Lung microvascular endothelial cell (primary cell): ENCODE measurements at regions not wholly inside any gene's neighbourhood (a gene's known extent, or its start where the extent isn't known, plus 50 kb on each side); places are given as distances from the start of the nearest gene placed in this dataset.

Experiments used
- DNase-seq, 2 donors: peaks; one replicate each; pipeline versions ENCODE4 v3.0.0 to v3.0.0-alpha.2; 2010; ENCODE audit warnings: low read depth in 2 of 2

DNA sequence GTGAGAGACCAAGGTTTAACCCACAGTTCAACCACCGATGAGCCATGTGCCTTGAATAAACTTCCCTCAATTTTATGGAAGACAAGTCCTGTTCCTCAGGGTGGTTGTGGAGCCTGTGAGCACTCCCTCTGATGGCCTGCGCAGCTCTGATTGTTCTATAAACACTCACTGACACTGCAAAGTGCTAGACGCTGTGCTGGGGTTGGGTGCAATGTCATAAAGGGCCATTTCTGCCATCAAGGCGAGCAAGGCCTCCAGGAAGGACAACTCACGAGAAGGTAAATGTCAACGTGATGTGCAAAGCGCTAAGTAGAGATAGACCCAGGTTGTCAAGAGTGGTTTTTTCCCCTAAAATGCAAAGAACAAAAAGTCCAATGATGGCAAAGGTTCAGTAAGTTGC is 75.7 kb upstream of the SYT6 start:
- no peak for DNase-seq

DNA sequence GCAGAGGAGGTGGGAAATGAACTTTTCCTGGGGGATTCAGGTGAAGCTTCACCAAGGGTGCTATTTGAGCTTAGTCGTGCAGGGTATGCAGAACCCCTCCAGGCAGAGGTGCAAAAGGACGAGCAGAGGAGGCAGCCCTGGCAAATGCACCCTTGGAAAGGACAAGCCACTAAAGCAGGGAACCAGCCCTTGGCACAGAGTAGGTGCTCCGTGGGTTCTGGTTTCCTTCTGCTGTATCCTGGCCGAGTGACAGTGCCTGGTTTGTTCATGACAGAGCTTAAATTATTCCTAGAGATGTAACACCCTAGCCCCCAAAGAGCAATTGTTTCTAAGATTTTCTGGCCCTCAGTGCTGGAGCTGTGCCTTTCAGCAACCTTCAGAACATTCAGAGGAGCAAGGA is 73.4 kb upstream of the SYT6 start:
- no peak for DNase-seq

DNA sequence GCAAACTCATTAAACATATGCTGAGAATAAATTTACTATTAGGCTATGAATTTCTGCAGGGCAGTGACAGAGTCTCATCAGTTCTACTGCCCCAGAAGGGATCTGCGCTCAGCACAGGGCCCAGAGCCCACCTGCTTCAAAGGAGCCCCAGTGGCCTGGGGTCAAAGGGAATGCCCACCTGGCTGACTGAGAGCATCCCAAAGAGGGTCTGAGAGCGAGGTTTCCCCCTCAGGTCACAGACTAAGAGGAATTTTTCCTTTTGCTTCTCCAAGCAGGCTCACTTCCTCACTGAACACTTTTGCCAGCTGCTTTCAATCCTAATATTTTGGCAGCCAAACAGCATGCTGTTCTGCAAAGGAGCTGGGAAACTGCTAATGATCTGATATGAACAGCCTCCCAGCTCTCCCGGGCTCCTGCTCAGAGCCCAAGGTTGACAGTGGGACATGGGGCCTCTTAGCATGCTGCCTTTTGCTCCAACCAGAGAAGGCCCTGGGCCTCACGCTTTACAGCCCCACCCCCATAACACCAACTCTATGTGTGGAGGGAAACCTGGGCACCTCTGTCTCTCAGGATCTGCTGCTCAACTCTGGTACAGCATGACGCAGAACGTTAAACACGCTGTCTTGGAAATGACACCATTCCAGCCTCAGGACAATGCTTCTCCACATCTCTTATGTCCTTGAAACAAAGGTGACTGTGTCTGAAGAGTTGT is 70.7 kb upstream of the SYT6 start:
- DNase-seq = no peak

DNA sequence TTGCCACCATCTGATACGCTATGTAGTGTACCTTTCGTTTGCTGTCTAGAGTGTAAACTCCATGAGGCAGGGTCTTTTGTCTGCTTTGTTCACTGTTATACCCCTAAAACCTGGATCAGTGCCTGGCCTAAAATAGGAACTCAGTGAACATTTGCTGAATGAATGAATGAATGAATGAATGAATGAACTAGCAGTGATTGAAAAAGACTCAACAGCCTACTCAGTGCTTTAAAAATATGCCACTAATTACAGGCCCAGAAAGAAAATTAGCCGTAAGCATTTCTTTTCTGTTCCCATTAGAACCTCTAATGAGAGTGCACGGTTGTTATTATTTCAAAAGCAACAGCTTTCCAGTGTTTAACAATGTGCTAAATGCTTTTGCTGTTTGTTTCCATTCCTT is 69.3 kb upstream of the SYT6 start:
- DNase-seq = no peak

DNA sequence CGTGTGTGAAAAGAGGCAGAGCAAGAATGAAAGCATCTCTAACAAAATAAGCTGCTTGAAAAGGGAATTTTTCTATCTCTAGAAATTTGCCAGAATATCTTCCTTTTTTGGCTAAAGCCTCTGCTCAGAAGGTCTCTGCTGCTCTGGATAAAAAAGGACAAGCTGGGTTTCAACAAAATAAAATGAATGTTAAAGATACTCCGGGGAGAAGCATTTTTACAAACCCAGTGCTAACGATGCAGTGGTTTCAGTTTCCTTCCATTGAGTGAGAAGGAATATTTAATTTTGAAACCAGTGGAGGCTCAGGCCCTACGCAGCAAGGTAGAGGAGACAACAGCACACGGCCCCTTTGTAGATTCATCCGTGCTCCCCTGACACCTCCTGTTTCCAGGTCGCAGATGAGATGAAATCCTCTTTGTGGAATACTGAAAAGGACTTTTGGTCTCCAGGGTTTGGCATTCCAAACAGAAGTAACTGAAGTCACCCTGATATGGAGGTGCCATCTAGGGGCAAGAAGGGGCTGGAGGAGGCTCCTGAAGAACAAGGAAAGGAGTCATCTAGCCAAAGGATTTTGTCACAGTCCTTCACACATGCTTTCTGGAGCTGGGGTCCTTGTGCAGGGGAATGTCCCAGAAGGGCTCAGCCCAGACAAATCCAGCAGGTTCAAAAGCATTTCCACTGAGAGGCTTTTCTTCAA is 65.7 kb upstream of the SYT6 start:
- no peak for DNase-seq

DNA sequence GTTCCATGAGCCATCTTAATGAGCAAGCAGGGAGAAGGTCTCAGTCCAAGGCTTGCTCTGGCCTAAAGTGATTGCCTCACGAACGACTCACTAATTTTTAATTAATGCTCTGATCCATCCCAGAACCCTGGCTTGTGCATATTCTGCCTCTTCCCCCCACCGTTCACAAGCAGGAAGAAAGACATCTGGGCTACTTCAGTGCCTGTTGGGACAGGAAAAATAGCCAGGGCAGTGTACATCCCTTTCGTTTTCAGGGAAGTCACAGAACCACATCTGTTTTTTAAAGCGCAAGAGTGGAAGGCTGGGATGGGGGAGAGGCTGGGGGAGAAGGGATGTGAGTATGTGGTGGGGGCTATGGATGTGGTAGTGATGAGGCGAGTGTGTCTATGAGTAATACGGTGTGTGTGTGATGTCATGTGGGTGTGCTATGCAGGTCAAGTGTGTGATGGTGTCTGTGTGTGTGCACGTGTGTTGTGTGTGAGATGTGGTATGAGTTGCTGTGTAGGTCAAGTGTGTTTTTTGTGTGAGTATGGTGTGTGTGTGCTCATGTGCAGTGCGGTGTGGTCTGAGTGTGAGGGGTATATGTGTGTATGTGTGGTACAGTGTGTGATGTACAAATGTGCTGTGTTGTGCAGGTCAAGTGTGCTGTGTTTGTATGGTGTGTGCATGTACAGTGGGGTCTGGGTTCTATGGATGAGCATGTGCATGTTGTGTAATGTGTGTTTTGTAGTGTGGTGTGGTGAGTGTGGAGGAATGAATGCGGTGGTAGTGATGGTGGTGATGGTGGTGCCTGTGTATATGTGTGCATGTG is 64.9 kb upstream of the SYT6 start:
- DNase-seq = no peak

DNA sequence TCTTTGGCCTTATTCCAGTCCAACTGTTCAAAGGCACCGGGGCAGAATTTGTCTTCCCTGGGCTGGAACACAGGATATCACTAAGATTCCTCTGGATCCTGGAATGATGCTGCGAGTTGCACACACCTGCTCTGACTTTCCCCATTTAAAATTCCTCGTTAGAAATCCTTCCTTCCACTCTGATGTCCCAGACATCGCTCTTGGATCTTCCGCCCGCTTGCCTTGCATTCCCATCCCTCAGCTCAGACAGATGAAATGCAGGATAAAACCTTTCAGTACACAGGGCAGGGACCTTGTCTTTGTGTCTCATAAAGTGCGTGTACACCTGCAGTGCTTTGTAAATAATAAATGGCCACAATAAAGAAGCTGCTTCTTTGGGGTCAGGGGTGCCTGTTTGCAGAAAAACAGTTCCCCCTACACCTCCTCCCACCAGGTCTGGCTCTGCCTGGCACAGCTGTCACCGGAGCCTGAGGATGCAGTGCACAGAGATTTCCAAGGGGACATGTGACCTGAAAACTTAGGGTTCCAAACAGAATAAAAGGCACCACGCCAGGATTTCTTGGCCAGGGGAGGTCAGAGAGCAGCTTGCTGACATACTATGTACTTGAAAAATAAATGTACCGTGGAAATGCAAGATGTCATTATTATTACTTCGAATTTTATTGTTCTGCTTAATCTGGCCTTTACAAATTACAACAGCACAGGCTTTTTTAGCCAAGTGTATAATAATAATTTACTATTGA is 62.9 kb upstream of the SYT6 start:
- DNase-seq = no peak

DNA sequence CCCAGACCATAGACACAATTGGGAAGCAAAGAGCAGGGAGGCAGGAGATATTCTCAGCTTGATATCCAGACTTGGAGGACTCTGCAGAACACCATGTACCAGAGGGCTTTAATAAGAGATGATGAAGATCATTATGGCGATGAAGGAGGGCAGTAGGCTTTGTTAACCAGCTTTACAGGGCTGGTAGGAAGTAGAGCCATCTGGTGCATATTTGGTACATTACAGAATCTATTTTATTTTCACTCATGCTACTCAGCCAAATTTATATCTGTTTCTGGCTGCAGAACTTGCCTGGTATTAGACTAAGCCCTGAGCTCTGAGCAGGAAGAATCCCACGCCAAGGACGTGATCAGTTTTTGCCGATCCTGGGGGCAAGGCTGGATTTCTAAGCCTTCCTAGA is 61.8 kb upstream of the SYT6 start:
- DNase-seq = no peak

DNA sequence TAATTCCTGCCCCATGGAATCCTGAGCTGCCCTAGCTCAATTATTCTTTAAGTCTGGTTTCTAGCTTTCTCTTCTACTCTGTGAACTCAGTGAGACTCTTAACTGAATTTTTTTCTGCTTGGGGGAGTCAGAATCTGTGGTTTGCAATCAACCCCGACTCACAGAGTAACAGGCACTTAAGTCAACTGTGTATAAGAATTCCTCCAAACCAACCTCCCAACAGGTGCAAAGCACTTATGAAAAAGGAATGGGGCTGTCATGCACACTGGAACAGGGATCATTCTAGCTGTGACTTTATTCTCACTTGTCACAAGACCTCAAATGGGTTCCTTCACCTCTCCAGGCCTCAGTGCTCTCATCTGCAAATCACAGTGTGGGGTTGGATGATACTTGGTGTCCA is 60.3 kb upstream of the SYT6 start:
- DNase-seq = no peak

DNA sequence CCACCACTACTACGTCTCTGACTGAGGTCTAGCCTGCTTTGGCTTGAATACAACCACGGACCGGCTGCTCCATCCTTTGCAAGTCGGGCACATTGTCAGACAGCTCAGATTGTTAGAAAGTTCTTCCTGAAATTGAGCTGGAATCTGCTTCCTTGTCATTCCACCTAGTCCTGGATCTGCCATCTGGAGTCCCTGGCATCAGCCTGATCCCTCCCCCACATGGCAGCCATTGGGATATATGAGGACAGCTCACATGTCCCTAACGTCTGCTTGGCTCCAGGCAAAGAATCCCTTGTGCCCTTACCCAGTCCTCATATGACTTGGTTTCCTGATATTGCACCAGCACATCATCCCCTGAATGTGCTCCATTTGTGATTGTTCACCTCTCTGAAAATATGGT is 56.3 kb upstream of the SYT6 start:
- no peak for DNase-seq

DNA sequence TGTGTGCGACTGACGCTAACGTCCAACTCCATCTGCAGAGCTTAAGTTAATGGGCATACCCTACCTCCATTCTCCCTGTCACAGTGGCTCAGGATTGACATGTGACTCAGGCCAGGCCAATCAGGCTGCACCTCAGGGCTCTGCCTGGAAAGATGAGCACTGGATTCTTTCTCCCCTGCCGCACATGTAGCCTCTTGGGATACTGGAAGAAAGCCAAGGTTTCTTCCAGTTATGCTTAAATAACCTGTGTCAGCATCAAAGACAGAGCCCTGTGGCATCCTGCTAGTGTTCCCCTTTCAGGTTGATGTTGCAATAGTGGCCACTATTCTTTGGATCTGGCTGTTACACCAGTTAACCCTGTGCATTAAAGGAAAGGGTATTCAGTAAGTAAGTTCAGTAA is 55.0 kb upstream of the SYT6 start:
- DNase-seq = no peak

DNA sequence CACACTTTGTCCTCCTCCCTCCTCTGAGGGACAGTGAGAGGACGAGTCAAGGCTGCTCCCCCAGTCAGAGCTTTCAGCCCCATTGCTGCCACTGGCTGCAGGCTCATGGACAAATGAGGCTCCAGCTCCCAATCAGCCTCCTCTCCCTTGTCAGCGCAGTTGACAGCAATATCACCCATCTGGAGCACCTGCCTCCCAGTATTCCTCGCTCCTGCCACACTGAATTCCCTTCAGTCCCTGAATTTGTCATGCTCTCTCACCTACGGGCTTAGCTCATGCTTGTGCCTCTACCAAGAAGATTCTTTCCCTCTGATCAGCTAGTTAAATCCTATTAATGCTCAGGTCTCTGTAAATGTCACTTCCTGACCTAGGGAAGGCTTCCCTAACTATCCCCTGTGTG is 54.4 kb upstream of the SYT6 start:
- no peak for DNase-seq

DNA sequence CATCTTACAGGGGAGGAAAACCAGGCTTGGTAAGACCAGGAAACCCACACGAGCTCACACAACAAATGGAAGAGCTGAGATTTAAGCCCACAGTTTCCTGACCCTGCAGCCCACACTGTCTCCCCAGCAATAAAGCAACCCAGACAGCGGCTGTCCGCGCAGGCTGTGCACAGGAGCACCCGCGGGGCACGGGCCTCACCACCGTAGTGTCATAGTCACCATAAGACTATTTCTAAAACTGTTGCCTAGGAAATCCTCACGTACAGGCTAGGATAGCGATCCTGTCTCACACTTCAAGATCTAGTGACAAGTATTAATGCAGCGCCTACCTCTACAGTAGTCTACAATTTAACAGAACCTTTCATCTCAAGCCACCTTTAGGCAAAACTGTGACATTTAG is 54.0 kb upstream of the SYT6 start:
- no peak for DNase-seq

DNA sequence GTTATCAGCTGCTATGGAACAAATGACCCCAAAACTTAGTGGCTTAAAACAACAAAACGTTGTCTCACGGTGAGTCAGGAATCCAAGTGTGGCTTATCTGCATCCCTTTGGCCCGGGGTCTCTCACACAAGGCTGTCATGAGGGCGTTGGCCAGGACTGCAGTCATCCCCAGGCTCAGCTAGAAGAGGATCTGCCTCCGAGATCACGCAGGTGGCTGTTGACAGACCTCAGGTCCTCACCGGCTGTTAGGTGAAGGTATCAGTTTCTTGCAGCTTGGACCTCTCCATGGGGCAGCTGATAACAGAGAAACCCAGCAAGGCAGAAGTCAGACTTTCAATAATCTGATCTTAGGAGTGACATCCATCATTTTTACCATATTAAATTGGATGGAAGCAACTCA is 52.7 kb upstream of the SYT6 start:
- DNase-seq = no peak

DNA sequence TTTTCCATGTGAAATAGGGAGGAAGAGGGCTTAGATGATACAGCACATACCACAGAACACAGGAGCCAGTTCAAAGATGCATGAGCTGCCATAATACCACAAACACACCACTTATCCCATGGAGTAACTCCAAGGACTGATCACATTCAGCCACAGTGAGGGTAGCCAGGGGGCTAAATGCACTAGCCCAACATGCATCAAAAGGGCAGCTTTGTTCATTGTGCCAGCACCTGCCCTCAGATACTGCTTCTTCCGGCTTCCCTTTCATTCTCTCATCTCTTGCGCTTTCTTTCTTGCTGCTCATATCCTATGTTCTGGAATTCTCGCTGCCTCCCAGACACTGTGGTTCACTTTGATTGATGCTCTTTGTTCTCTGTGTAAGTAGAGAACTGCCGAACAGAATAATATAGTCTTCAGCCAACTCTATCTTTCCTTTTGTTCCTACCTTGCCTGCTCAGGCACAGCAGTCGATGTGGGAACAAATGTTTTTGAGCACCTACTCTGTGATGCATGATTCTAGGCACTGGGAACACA is 50.0 kb upstream of the SYT6 start:
- no peak for DNase-seq
